HTR-8/SVneo (cell line): ENCODE measurements at regions not wholly inside any gene's neighbourhood (a gene's known extent, or its start where the extent isn't known, plus 50 kb on each side); places are given as distances from the start of the nearest gene placed in this dataset.

Experiments
- DNase-seq: peaks from one replicate; pipeline ENCODE4 v3.0.0; 2011; ENCODE audit warnings: low spot score, mixed read lengths; ENCODE audit not compliant: insufficient read length
- FAIRE-seq: peaks from 2 replicates; lab custom pipeline; 2011; peaks lifted over from hg19 to GRCh38; lab: Jason Lieb, UNC

- DNase-seq = no peak
- no peak for FAIRE-seq
Measured at GRCh38 chr9:82148426-82148810, 159.8 kb downstream of the SPATA31D1 start.

DNA sequence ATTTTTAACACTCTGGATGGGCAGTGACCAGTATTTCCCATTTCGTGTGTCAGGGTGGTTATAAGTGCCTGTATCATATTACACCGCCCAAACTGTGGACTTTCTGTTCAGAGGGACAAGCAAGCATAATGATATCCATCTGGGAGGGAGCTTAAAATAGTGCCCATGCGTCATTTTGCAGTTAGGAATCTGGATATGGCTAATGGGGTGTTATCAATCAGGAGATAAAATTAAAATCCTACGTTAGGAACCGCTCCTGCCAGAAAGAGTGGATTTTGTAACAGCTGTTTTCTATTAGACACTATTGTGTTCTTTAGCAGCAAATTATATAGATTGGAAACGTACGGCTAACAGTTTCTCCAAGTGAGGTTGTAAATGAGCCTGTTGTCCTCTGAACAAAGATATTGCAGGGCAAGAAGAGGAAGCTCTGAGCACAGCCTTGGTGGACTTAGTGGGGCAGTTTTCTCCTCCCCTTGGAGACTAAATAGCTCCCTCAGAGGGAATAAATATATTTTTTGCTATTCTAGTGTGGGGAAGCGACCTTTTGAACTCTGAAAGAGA, 160.4 kb downstream of the SPATA31D1 start:
- DNase-seq (no peak), FAIRE-seq (no peak)

DNA sequence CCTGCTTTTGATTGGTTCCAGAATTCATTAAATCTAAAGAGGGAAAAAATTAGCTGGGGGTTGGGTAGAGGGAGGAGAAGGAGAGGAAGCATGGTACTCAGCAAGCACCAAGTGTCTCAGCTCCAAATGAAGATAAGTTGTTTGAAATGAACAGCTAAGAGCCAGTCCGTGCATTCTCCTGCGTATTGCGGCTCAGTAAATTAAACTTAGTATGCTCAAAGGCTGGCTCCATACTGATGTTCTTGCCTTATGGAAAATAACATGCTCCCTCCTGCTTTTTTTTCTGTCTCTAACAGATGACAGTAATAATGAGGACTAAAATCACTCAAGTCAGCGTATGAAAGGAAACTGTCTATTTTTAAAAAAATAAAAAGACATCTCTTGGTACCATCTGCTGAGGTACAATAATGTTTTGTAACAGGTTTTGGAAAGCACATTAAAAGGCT, 161.0 kb downstream of the SPATA31D1 start:
- FAIRE-seq (no peak), DNase-seq (no peak)

DNA sequence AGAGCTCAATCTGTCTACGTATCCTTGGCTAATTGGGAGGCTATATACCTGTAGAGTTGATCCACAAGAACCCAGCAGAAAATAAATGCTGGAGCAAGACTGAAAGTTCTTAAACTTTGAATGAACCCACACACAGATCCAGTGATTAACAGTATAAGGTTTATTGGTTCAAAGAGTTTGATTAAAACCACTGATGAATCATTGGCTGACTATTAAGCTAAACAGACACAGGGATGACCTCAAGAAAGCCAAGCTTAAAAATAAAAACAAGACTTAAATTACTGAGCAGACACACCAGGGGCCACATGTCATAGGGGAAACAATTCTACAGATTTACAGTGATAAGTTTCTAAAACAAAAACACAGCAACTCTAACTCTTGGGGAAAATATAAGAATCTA, 163.6 kb downstream of the SPATA31D1 start:
- DNase-seq (no peak), FAIRE-seq (no peak)

GRCh38 chr9:82153032-82153431, 164.5 kb downstream of the SPATA31D1 start:
- FAIRE-seq (no peak), DNase-seq (no peak)

GRCh38 chr9:82154573-82154972, 166.0 kb downstream of the SPATA31D1 start:
- no peak for FAIRE-seq
- no peak for DNase-seq

DNA sequence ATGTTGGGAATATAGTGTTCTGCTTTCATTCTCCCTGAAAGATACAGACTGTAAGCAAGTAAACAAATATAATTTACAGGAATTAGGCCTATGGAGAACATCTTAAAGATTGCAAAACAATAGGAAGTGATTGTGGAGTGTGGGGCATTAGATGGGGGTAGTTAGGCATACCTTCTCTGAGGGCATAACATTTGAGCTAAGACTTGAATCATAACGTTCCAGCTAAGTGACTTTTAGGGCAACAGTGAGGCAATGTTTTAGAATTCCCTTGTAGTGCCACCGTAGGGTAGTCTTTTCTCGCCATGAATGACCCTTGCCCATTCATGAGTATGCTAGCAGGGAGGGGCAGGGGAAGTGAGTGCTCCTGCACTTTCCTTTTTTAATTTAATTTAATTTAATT, 173.3 kb downstream of the SPATA31D1 start:
- FAIRE-seq (no peak), DNase-seq (no peak)

DNA sequence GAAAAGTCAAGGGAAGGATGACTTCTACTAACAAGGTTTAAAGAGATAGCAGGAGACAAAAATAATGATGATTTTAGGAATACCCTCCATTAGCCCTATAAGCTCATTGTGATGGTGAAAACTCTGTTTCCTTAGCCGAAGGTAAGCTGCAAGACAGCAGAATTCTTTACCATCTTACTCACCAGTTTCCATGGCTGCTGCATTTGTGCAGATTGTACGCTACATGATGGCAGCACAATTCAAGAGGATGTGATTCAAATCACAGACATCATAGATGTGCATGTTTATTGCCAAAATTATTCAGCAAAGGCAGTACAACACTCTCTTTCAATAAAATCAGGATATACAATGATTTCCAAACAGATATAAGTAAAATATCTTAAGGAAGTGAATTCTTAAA, 175.6 kb downstream of the SPATA31D1 start:
- DNase-seq (no peak), FAIRE-seq (no peak)

DNA sequence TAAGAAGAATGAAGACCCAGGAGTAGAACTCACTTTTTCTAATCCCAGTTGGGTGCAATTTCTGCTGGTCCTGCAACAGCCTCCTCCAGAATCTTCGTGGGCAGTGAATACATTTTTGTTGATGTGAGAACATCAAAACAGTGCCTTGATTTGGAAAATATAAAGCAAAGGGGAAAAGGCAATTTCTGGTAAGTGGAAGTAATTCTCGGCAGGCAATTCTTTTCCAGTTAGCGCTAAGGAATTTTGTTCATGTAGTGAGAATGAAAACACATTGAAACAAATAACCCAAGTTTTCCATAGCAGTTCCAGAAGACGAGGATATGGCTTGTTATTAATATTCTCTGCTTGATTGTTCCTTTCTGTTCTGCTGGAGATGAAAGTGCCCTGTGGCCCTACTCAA, 178.7 kb downstream of the SPATA31D1 start:
- DNase-seq (no peak), FAIRE-seq (no peak)

DNA sequence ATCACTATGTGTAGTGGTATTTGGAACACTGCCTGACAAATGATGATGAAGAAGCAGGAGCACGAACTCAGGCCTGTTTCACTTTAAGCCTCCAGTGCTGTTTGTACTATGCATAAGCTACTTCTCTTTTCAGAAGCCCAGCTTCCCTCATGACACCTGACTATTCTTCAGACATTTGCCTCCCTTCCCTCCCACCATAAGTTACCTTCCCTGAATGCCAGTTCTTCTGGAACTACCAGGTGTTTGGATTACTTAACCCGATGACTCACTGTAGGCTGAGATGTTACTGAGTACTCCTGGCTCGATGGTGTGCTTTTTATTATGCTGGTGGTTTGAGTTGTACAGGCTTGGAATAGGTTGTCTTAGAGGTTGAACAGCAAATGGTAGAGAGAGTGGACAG, 180.0 kb downstream of the SPATA31D1 start:
- FAIRE-seq (no peak), DNase-seq (no peak)

DNA sequence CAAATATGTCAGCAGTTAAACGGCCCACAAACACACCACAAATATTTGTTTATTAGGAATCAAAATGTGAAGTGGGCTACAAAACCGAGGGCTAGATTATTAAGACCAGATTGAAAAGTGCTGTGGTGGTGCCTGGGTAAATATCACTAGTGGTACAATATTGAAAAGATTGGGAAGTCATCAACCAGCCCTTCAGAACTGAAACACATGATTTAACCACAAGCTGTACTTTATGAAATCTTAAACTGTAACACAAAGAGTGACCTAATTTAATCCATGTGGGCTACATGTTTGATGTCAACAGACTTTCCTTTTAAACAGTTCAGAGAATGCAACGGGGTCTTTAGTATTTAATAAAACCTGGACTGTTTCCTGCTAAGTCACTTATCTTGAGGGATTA, 182.3 kb downstream of the SPATA31D1 start:
- FAIRE-seq (no peak), DNase-seq (no peak)

- no peak for DNase-seq
- FAIRE-seq = no peak
Measured at GRCh38 chr9:82171271-82171670, 182.7 kb downstream of the SPATA31D1 start.

DNA sequence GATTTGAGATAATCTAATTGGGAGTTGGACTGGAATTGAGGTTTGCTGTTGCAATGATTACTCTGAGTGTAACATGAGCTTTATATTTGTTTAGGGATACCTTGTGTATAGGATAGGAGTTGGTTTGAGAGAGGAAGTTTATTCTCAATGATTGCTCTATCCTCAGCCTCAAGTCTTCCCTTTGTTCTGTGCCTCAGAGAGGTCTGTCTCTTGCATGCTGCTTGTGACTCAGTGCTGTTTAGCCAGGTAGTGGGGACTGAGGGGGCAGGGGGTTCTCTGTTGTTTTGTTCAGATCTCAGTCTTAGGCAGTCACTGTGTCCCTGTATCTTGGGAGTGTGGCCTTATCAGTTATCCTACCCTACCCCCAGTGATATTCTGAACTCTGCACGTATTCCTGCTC, 192.1 kb downstream of the SPATA31D1 start:
- DNase-seq (no peak), FAIRE-seq (no peak)

DNA sequence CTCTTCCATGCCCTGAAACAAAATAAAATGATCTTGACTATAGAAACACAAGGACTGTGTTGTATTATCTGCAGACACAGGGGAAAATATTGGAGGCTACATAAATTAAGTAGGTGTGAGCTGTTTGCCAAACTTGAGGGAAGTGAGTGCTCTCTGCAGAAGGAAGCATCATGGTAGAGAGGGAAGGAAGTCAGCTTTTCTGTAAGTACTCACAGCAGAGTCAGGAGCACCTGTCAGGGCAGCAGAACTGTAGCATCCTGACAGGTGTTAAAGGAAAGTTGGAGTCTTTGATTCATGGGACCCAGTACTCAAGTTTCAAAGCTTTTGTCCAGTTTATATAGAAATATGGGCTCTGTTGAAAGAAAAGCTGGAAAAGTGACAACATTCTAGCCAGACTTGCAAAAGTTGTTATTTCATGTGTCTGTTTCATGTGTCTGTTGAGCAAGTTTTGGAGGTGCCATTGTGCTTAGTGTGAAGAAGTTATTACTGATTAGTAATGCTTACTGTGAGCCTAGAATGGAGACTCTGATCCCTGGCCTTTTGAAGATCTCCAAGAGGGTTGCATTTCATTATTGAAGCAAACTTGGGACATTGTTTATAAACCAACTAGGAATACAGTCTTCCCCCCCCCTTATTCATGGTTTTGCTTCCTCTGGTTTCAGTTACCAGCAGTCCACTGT, 194.7 kb downstream of the SPATA31D1 start:
- FAIRE-seq (no peak), DNase-seq (no peak)

GRCh38 chr9:82184524-82184923, 196.0 kb downstream of the SPATA31D1 start:
- DNase-seq (no peak), FAIRE-seq (no peak)

- FAIRE-seq = no peak
Measured at GRCh38 chr9:82188817-82189216, 200.2 kb downstream of the SPATA31D1 start.

GRCh38 chr9:82191082-82191770, 202.7 kb downstream of the SPATA31D1 start:
- DNase-seq (no peak), FAIRE-seq (no peak)

More at GRCh38 chr9:82188817-82189216, 200.2 kb downstream of the SPATA31D1 start:
- DNase-seq = no peak

DNA sequence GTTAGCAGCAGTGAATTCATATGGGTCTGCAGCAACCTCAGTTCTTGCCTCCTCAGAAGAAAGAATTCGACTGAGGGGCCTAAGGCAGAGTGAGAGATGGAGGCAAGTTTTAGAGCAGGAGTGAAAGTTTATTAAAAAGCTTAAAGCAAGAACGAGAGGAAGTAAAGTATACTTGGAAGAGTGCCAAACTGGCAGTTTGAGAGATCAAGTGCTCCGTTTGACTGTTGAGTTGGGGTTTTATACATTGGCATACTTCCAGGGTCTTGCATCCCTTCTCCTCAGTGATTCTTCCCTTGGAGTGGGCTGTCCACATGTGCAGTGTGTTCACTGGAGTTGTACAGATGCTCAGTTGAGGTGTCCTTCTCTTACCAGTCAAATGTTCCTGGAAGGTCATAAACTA, 203.6 kb downstream of the SPATA31D1 start:
- FAIRE-seq (no peak), DNase-seq (no peak)

DNA sequence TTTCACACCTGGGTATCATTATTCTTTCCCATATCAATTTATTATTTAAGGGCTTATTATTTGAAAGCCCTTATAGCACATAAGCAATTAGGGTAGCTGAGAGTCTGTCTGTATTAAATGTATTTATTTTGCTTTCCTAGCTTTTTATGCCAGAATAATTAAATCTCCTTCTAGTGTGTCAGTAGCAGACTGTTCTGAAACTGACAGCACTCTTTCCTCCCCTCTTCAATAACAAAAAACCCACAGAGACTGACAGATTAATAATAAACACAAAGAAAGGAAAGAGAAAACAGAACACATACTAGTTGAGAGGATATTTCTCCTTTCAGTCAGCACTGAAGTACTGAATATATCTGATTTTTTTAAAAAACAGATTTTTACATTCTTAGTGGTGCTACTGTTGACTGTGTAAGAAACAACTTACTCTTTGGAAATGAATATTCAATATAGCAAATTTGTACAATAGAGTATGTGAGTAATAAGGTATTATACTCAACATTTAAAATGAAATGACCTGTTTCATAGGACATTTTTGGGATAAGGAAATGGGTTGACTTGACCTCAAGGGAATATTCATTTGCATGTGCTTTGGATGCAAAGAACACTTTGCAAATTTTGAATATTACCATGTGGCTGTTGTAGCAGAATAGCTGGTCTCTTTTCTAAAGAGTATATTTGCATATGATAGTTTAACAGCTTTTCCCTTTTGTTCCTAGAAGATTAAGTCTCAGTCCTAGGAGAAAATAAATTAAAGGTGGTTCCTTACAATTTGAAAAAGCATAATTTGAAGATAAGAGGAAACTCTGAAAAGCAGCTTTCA, 208.3 kb downstream of the SPATA31D1 start:
- no peak for DNase-seq
- FAIRE-seq = no peak

DNA sequence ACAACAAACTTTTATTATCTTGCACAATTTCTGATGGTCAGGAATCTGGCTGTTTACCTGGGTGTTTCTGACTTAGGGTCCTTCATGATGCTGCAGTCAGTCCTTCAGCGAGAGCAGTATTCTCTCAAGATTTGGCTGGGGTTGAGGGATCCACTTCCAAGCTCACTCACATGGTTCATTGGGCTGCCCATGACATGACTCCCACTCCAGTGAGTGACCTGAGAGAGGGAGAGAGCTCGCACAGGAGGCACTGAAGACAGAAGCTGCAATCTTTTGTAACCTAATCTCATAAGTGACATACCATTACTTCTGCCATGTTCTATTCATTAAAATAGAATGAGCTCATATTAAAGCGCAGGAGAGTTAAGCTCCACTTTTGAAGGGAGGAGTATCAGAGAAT, 212.6 kb downstream of the SPATA31D1 start:
- DNase-seq = no peak
- FAIRE-seq = no peak

GRCh38 chr9:82202808-82203207, 214.2 kb downstream of the SPATA31D1 start:
- FAIRE-seq = no peak
- no peak for DNase-seq
